HEK293 (cell line): ENCODE measurements at regions not wholly inside any gene's neighbourhood (a gene's known extent, or its start where the extent isn't known, plus 50 kb on each side); places are given as distances from the start of the nearest gene placed in this dataset.

ENCODE experiments used
- CTCF ChIP-seq: fragments of 450-650 bp; formaldehyde crosslinking; IDR thresholded peaks from 2 replicates; pipeline ENCODE4 v1.5.1; 2016; ENCODE audit warnings: missing biosample characterization, missing genetic modification characterization
- HOXA7 ChIP-seq: sonication (generic); formaldehyde crosslinking; IDR thresholded peaks from 2 replicates; pipeline ENCODE4 v1.8.1; 2022; ENCODE audit warnings: missing genetic modification reagents, borderline replicate concordance
- KLF7 ChIP-seq: fragments of 450-650 bp; formaldehyde crosslinking; IDR thresholded peaks from 2 replicates; pipeline ENCODE4 v1.5.1; 2016; ENCODE audit warnings: missing biosample characterization, missing genetic modification characterization, borderline replicate concordance
- TRIM28 ChIP-seq: IDR thresholded peaks from 2 replicates; pipeline ENCODE4 v1.6.1; 2011; ENCODE audit warnings: low read length, control low read depth, borderline replicate concordance
- ZBTB1 ChIP-seq: fragments of 450-650 bp; formaldehyde crosslinking; IDR thresholded peaks from 2 replicates; pipeline ENCODE4 v1.5.1; 2016; ENCODE audit warnings: missing biosample characterization, missing genetic modification characterization
- ZNF223 ChIP-seq: fragments of 450-650 bp; formaldehyde crosslinking; IDR thresholded peaks from 2 replicates; pipeline ENCODE4 v1.5.1; 2016; ENCODE audit warnings: missing biosample characterization, missing genetic modification characterization
- ZNF274 ChIP-seq, 2 experiments: fragments of 200-500 bp in 1 of 2; fragments of 450-650 bp in 1 of 2; sonication (Bioruptor generic) in 1 of 2; formaldehyde crosslinking in 1 of 2; IDR thresholded peaks; 2 replicates each; pipeline versions ENCODE4 v1.5.1 to v1.6.1; 2014 to 2016; ENCODE audit warnings: borderline replicate concordance in 1 of 2, inconsistent platforms in 1 of 2, low read length in 1 of 2, missing biosample characterization in 1 of 2, missing genetic modification characterization in 1 of 2
- ZNF394 ChIP-seq: fragments of 450-650 bp; formaldehyde crosslinking; IDR thresholded peaks from 2 replicates; pipeline ENCODE4 v1.5.1; 2016; ENCODE audit warnings: missing biosample characterization, missing genetic modification characterization, mild to moderate bottlenecking, moderate library complexity, borderline replicate concordance
- ZNF558 ChIP-seq: fragments of 450-650 bp; formaldehyde crosslinking; IDR thresholded peaks from 2 replicates; pipeline ENCODE4 v1.5.1; 2016; ENCODE audit warnings: missing biosample characterization, missing genetic modification characterization
- ZNF639 ChIP-seq: fragments of 450-650 bp; formaldehyde crosslinking; IDR thresholded peaks from 2 replicates; pipeline ENCODE4 v1.5.1; 2016; ENCODE audit warnings: missing biosample characterization, missing genetic modification characterization
- ZNF792 ChIP-seq: fragments of 450-650 bp; formaldehyde crosslinking; IDR thresholded peaks from 2 replicates; pipeline ENCODE4 v1.5.1; 2016; ENCODE audit warnings: missing biosample characterization, missing genetic modification characterization
- TF ChIP-seq, protein P1 (sequence below): fragments of 450-650 bp; IDR thresholded peaks from 2 replicates; pipeline ENCODE4 v1.5.1; 2018; ENCODE audit warnings: missing biosample characterization, missing genetic modification characterization
- TF ChIP-seq, protein P2 (sequence below): fragments of 450-650 bp; formaldehyde crosslinking; IDR thresholded peaks from 2 replicates; pipeline ENCODE4 v1.5.1; 2016; ENCODE audit warnings: missing biosample characterization, missing genetic modification characterization, borderline replicate concordance

GRCh38 chr1:232422898-232423297 lies 207.0 kb downstream of the SIPA1L2 start:
- TF ChIP-seq CTCF (tag by site-specific recombination) (no peak), ZNF274 (IDR thresholded peaks at IDR 0.05; ENCODE audit: low read length) (no peak), ZNF274 (tag by site-specific recombination; IDR thresholded peaks at IDR 0.05; ENCODE audit: borderline replicate concordance) (no peak), HOXA7 (no peak), ZNF558 (no peak), ZBTB1 (no peak), ZNF223 (tag by site-specific recombination) (no peak), ZNF639 (tag by site-specific recombination) (no peak), KLF7 (tag by site-specific recombination) (no peak), ZNF394 (no peak), TRIM28 (no peak), ZNF792 (tag by site-specific recombination) (no peak)
- TF ChIP-seq, protein P1, sequence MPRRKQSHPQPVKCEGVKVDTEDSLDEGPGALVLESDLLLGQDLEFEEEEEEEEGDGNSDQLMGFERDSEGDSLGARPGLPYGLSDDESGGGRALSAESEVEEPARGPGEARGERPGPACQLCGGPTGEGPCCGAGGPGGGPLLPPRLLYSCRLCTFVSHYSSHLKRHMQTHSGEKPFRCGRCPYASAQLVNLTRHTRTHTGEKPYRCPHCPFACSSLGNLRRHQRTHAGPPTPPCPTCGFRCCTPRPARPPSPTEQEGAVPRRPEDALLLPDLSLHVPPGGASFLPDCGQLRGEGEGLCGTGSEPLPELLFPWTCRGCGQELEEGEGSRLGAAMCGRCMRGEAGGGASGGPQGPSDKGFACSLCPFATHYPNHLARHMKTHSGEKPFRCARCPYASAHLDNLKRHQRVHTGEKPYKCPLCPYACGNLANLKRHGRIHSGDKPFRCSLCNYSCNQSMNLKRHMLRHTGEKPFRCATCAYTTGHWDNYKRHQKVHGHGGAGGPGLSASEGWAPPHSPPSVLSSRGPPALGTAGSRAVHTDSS: no peak
- TF ChIP-seq, protein P2, sequence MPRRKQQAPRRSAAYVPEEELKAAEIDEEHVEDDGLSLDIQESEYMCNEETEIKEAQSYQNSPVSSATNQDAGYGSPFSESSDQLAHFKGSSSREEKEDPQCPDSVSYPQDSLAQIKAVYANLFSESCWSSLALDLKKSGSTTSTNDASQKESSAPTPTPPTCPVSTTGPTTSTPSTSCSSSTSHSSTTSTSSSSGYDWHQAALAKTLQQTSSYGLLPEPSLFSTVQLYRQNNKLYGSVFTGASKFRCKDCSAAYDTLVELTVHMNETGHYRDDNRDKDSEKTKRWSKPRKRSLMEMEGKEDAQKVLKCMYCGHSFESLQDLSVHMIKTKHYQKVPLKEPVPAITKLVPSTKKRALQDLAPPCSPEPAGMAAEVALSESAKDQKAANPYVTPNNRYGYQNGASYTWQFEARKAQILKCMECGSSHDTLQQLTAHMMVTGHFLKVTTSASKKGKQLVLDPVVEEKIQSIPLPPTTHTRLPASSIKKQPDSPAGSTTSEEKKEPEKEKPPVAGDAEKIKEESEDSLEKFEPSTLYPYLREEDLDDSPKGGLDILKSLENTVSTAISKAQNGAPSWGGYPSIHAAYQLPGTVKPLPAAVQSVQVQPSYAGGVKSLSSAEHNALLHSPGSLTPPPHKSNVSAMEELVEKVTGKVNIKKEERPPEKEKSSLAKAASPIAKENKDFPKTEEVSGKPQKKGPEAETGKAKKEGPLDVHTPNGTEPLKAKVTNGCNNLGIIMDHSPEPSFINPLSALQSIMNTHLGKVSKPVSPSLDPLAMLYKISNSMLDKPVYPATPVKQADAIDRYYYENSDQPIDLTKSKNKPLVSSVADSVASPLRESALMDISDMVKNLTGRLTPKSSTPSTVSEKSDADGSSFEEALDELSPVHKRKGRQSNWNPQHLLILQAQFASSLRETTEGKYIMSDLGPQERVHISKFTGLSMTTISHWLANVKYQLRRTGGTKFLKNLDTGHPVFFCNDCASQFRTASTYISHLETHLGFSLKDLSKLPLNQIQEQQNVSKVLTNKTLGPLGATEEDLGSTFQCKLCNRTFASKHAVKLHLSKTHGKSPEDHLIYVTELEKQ (tag by site-specific recombination): no peak
